K562 (cell line): ENCODE measurements at regions not wholly inside any gene's neighbourhood (a gene's known extent, or its start where the extent isn't known, plus 50 kb on each side); places are given as distances from the start of the nearest gene placed in this dataset.

Experiments
- ARNT ChIP-seq, 2 experiments: fragments of 450-650 bp; IDR thresholded peaks; 2 replicates each; pipeline ENCODE4 v1.6.1; 2016; ENCODE audit warnings: mild to moderate bottlenecking in 1 of 2
- BACH1 ChIP-seq: fragments of 200-800 bp; sonication (Bioruptor generic); IDR thresholded peaks from 2 replicates; pipeline ENCODE4 v1.6.1; 2016; ENCODE audit warnings: missing genetic modification characterization, missing compliant biosample characterization
- CBFA2T3 ChIP-seq: fragments of 450-650 bp; IDR thresholded peaks from 2 replicates; pipeline ENCODE4 v1.6.1; 2017
- CC2D1A ChIP-seq: fragments of 450-650 bp; IDR thresholded peaks from 2 replicates; pipeline ENCODE4 v1.6.1; 2017; ENCODE audit warnings: mild to moderate bottlenecking
- ELF4 ChIP-seq: fragments of 450-650 bp; formaldehyde crosslinking; IDR thresholded peaks from 2 replicates; pipeline ENCODE4 v1.4.0; 2022; ENCODE audit warnings: missing genetic modification characterization
- GTF2B ChIP-seq: IDR thresholded peaks from 2 replicates; pipeline ENCODE4 v1.6.1; 2011; ENCODE audit not compliant: insufficient read length; ENCODE audit errors: extremely low read depth
- HIVEP1 ChIP-seq: fragments of 250-450 bp; sonication (Bioruptor Pico); IDR thresholded peaks from 2 replicates; pipeline ENCODE4 v1.4.0; 2020; ENCODE audit warnings: mild to moderate bottlenecking
- KAT2B ChIP-seq: IDR thresholded peaks from one replicate; pipeline ENCODE4 v1.6.1; 2012; ENCODE audit warnings: low read depth, mild to moderate bottlenecking, control low read depth, inconsistent platforms, low read length, moderate library complexity
- MBD1 ChIP-seq: fragments of 250-450 bp; sonication (Bioruptor Pico); IDR thresholded peaks from 2 replicates; pipeline ENCODE4 v1.8.0; 2022; ENCODE audit warnings: inconsistent platforms
- MECOM ChIP-seq: fragments of 250-450 bp; sonication (Bioruptor Pico); IDR thresholded peaks from 2 replicates; pipeline ENCODE4 v1.8.0; 2022; ENCODE audit warnings: inconsistent platforms
- NCOA6 ChIP-seq: fragments of 450-650 bp; IDR thresholded peaks from 2 replicates; pipeline ENCODE4 v1.6.1; 2017; ENCODE audit warnings: mild to moderate bottlenecking
- NKRF ChIP-seq: fragments of 450-650 bp; IDR thresholded peaks from 2 replicates; pipeline ENCODE4 v1.6.1; 2016; ENCODE audit warnings: borderline replicate concordance
- NR1H2 ChIP-seq: sonication (generic); formaldehyde crosslinking; IDR thresholded peaks from 2 replicates; pipeline ENCODE4 v1.4.0; 2020; ENCODE audit warnings: mild to moderate bottlenecking, missing genetic modification reagents
- PHF8 ChIP-seq: fragments of 200-600 bp; sonication (generic); IDR thresholded peaks from 2 replicates; pipeline ENCODE4 v1.6.1; 2012; ENCODE audit warnings: mixed run types, mild to moderate bottlenecking, inconsistent platforms, low read length, moderate library complexity, borderline replicate concordance
- PYGO2 ChIP-seq: fragments of 450-650 bp; IDR thresholded peaks from 2 replicates; pipeline ENCODE4 v1.6.1; 2016; ENCODE audit warnings: mild to moderate bottlenecking, missing genetic modification characterization, moderate library complexity, missing compliant biosample characterization
- SIN3A ChIP-seq, 2 experiments: fragments of 150-350 bp in 1 of 2; IDR thresholded peaks; 2 replicates each; pipeline ENCODE4 v1.6.1; 2011 to 2016; ENCODE audit warnings: borderline replicate concordance in 2 of 2, low read depth in 2 of 2, low read length in 2 of 2, mild to moderate bottlenecking in 2 of 2, moderate library complexity in 2 of 2; ENCODE audit not compliant: control insufficient read depth in 1 of 2
- SIX5 ChIP-seq, 2 experiments: IDR thresholded peaks; 2 replicates each; pipeline ENCODE4 v1.6.1; 2011; ENCODE audit warnings: low read length in 2 of 2, borderline replicate concordance in 1 of 2, low read depth in 1 of 2, mild to moderate bottlenecking in 1 of 2, moderate library complexity in 1 of 2; ENCODE audit not compliant: insufficient read depth in 1 of 2
- SMARCC2 ChIP-seq: fragments of 450-650 bp; IDR thresholded peaks from 2 replicates; pipeline ENCODE4 v1.6.1; 2017; ENCODE audit warnings: antibody characterized with exemption, moderate library complexity, mild to moderate bottlenecking, low read depth
- SMARCE1 ChIP-seq: fragments of 450-650 bp; IDR thresholded peaks from 2 replicates; pipeline ENCODE4 v1.7.1; 2016; ENCODE audit warnings: mild to moderate bottlenecking
- ZHX1 ChIP-seq: fragments of 150-350 bp; conservative IDR thresholded peaks from 2 replicates; pipeline ENCODE4 v1.6.1; 2014; ENCODE audit warnings: low read length
- ZNF124 ChIP-seq: sonication (generic); formaldehyde crosslinking; IDR thresholded peaks from 2 replicates; pipeline ENCODE4 v1.8.1; 2022; ENCODE audit warnings: missing genetic modification reagents
- ZNF239 ChIP-seq: fragments of 250-450 bp; sonication (Bioruptor Pico); IDR thresholded peaks from 2 replicates; pipeline ENCODE4 v1.4.0; 2020; ENCODE audit warnings: mild to moderate bottlenecking
- ZNF695 ChIP-seq: fragments of 450-650 bp; formaldehyde crosslinking; IDR thresholded peaks from 2 replicates; pipeline ENCODE4 v1.4.0; 2020; ENCODE audit warnings: mild to moderate bottlenecking, moderate library complexity
- ZNF77 ChIP-seq: fragments of 250-450 bp; sonication (Bioruptor Pico); IDR thresholded peaks from 2 replicates; pipeline ENCODE4 v1.5.0; 2020

- no peak for TF ChIP-seq PHF8
- TF ChIP-seq CC2D1A = no peak
- TF ChIP-seq ZNF239 (CRISPR knock-in tag) = no peak
- TF ChIP-seq HIVEP1 = no peak
- no peak for TF ChIP-seq BACH1
- no peak for TF ChIP-seq SMARCC2
- no peak for TF ChIP-seq ARNT (IDR thresholded peaks at IDR 0.05)
- no peak for TF ChIP-seq PYGO2 (tag)
- no peak for TF ChIP-seq ZNF695 (CRISPR knock-in tag)
- TF ChIP-seq KAT2B = no peak
- TF ChIP-seq CBFA2T3 = peak; percentile 68
- no peak for TF ChIP-seq NCOA6
- TF ChIP-seq SIN3A (IDR thresholded peaks at IDR 0.05; ENCODE audit: borderline replicate concordance in 2 of 2, control insufficient read depth in 1 of 2, low read depth in 2 of 2, low read length in 2 of 2) = no peak
- no peak for TF ChIP-seq MECOM
- no peak for TF ChIP-seq ELF4 (CRISPR knock-in tag)
- no peak for TF ChIP-seq GTF2B
- TF ChIP-seq SMARCE1 = peak; percentile 52; the same call in 1 of the 2 replicates
- no peak for TF ChIP-seq NR1H2 (CRISPR knock-in tag)
- TF ChIP-seq ZNF77 (CRISPR knock-in tag) = no peak
- TF ChIP-seq ZHX1 = no peak
- TF ChIP-seq MBD1 = no peak
- no peak for TF ChIP-seq SIX5 (IDR thresholded peaks at IDR 0.05; ENCODE audit: borderline replicate concordance in 1 of 2, insufficient read depth in 1 of 2, low read depth in 1 of 2, low read length in 2 of 2)
- no peak for TF ChIP-seq ZNF124 (CRISPR knock-in tag)
- no peak for TF ChIP-seq NKRF
These were observed 179.1 kb upstream of the STK26 start (continued) for GRCh38 chrX:131843987-131844386.
